ENCODE measurements at regions not wholly inside any gene's neighbourhood (a gene's known extent, or its start where the extent isn't known, plus 50 kb on each side); places are given as distances from the start of the nearest gene placed in this dataset.

DNA sequence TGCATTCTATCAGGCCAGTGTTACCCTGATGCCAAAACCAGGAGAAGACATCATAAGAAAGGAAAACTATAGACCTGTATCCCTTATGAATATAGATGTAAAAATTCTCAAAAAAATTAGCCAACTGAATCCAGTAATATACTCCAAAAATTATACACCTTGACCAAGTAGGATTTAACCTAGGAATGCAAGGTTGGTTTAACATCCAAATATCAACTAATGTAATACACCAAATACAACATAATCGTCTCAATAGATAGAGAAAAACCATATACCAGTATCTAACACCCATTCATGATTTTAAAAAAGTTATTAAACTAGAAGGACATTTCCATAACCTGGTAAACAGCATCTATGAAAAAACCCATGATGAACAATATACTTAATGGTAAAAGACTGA, 56.5 kb upstream of the SELENOK start:
- H4K20me1 ChIP-seq (ENCODE audit: control insufficient read depth, extremely low read depth, insufficient read depth, low read length), result no peaks in the 10 kb centered on the region
- H3K4me1 ChIP-seq (ENCODE audit: control insufficient read depth, extremely low read depth, insufficient read depth, low read length), result no peaks in the 10 kb centered on the region
- H3K79me2 ChIP-seq (ENCODE audit: control insufficient read depth, insufficient read depth, low read length), result no peaks in the 10 kb centered on the region
- no peak overlapping the region for H3K4me3 ChIP-seq (ENCODE audit: control insufficient read depth in 2 of 3, extremely low read depth in 1 of 3, insufficient read depth in 2 of 3, low read depth in 1 of 3, low read length in 3 of 3)
- DNase-seq (ENCODE audit: low read depth, low spot score) (no peak), FAIRE-seq (no peak)
- no peak overlapping the region for H3K27ac ChIP-seq (ENCODE audit: control insufficient read depth, insufficient read depth, low read length)
- dilution Hi-C loops (cut with MboI; ENCODE audit: extremely low pct_ligation_motif_present, low sequenced_read_pairs), result no loop called here
- TF ChIP-seq, protein P1, sequence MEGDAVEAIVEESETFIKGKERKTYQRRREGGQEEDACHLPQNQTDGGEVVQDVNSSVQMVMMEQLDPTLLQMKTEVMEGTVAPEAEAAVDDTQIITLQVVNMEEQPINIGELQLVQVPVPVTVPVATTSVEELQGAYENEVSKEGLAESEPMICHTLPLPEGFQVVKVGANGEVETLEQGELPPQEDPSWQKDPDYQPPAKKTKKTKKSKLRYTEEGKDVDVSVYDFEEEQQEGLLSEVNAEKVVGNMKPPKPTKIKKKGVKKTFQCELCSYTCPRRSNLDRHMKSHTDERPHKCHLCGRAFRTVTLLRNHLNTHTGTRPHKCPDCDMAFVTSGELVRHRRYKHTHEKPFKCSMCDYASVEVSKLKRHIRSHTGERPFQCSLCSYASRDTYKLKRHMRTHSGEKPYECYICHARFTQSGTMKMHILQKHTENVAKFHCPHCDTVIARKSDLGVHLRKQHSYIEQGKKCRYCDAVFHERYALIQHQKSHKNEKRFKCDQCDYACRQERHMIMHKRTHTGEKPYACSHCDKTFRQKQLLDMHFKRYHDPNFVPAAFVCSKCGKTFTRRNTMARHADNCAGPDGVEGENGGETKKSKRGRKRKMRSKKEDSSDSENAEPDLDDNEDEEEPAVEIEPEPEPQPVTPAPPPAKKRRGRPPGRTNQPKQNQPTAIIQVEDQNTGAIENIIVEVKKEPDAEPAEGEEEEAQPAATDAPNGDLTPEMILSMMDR (optimal IDR thresholded peaks at IDR 0.05 in 1 of 3, IDR thresholded peaks at IDR 0.05 in 1 of 3, conservative IDR thresholded peaks at IDR 0.05 in 1 of 3; ENCODE audit: extremely low read depth in 1 of 3, insufficient read depth in 2 of 3, low read length in 3 of 3), result no peak
- TF ChIP-seq EZH2 (IDR thresholded peaks at IDR 0.05; ENCODE audit: low read length), result no peak
- no peak overlapping the region for H3K4me2 ChIP-seq (ENCODE audit: control insufficient read depth, extremely low read depth, insufficient read depth, low read depth, low read length)
- H2AFZ ChIP-seq (ENCODE audit: control insufficient read depth, low read length), result no peak overlapping the region
- no peaks in the 10 kb centered on the region for H3K27me3 ChIP-seq (ENCODE audit: control insufficient read depth, extremely low read depth, insufficient read depth, low read length)
- no peaks in the 10 kb centered on the region for H3K9me1 ChIP-seq (ENCODE audit: control insufficient read depth, extremely low read depth, insufficient read depth, low read length)
- H3K9me3 ChIP-seq (ENCODE audit: control insufficient read depth, low read depth, low read length), result no peaks in the 10 kb centered on the region
- H3K36me3 ChIP-seq (ENCODE audit: control insufficient read depth in 2 of 2, extremely low read depth in 1 of 2, insufficient read depth in 2 of 2, low read length in 2 of 2), result no peaks in the 10 kb centered on the region
- H3K9ac ChIP-seq (ENCODE audit: control insufficient read depth, extremely low read depth, insufficient read depth, low read length), result no peak overlapping the region

DNA sequence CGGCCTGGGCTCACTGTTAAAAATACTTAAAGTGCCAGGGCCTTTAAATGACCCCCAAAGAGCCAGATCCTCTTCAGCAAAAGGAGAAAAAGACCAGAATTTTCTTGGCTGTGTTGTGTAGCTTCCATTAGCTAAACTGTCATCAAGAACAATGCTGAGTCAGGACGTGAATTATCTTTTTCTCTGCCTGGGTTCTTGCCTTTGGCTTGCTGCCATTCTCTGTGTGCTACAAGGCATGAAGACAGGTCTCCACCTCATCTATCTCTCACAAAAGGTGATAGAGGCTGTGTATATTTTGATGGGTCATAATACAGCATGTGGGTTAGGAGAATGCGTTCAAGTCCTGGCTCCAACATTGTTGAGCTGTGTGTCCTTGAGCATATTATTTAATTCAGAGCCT, 52.4 kb upstream of the SELENOK start:
- no peaks in the 10 kb centered on the region for H4K20me1 ChIP-seq (ENCODE audit: control insufficient read depth, extremely low read depth, insufficient read depth, low read length)
- no peaks in the 10 kb centered on the region for H3K9me3 ChIP-seq (ENCODE audit: control insufficient read depth, low read depth, low read length)
- no peaks in the 10 kb centered on the region for H3K79me2 ChIP-seq (ENCODE audit: control insufficient read depth, insufficient read depth, low read length)
- dilution Hi-C loops (cut with MboI; ENCODE audit: extremely low pct_ligation_motif_present, low sequenced_read_pairs), result no loop called here
- H3K9me1 ChIP-seq (ENCODE audit: control insufficient read depth, extremely low read depth, insufficient read depth, low read length), result no peaks in the 10 kb centered on the region
- H3K4me3 ChIP-seq (ENCODE audit: control insufficient read depth in 2 of 3, extremely low read depth in 1 of 3, insufficient read depth in 2 of 3, low read depth in 1 of 3, low read length in 3 of 3), result no peak overlapping the region
- no peak overlapping the region for H2AFZ ChIP-seq (ENCODE audit: control insufficient read depth, low read length)
- H3K27ac ChIP-seq (ENCODE audit: control insufficient read depth, insufficient read depth, low read length), result no peak overlapping the region
- H3K4me1 ChIP-seq (ENCODE audit: control insufficient read depth, extremely low read depth, insufficient read depth, low read length), result peaks cover 6% of the 10 kb centered on the region
- no peaks in the 10 kb centered on the region for H3K36me3 ChIP-seq (ENCODE audit: control insufficient read depth in 2 of 2, extremely low read depth in 1 of 2, insufficient read depth in 2 of 2, low read length in 2 of 2)
- FAIRE-seq, result no peak
- H3K4me2 ChIP-seq (ENCODE audit: control insufficient read depth, extremely low read depth, insufficient read depth, low read depth, low read length), result no peak overlapping the region
- H3K9ac ChIP-seq (ENCODE audit: control insufficient read depth, extremely low read depth, insufficient read depth, low read length), result no peak overlapping the region
- TF ChIP-seq, protein P1 (optimal IDR thresholded peaks at IDR 0.05 in 1 of 3, IDR thresholded peaks at IDR 0.05 in 1 of 3, conservative IDR thresholded peaks at IDR 0.05 in 1 of 3; ENCODE audit: extremely low read depth in 1 of 3, insufficient read depth in 2 of 3, low read length in 3 of 3), result no peak
- TF ChIP-seq EZH2 (IDR thresholded peaks at IDR 0.05; ENCODE audit: low read length), result no peak
- H3K27me3 ChIP-seq (ENCODE audit: control insufficient read depth, extremely low read depth, insufficient read depth, low read length), result no peaks in the 10 kb centered on the region
- DNase-seq (ENCODE audit: low read depth, low spot score), result no peak
